HG02885 (cell line): ENCODE measurements at regions not wholly inside any gene's neighbourhood (a gene's known extent, or its start where the extent isn't known, plus 50 kb on each side); places are given as distances from the start of the nearest gene placed in this dataset.

Experiments used
- ATAC-seq: cut with Tn5 transposase; IDR thresholded peaks from one replicate; pipeline ENCODE4 v1.9.1; 2021; ENCODE audit warnings: mild to moderate bottlenecking; ENCODE audit not compliant: unreplicated experiment, poor library complexity

DNA sequence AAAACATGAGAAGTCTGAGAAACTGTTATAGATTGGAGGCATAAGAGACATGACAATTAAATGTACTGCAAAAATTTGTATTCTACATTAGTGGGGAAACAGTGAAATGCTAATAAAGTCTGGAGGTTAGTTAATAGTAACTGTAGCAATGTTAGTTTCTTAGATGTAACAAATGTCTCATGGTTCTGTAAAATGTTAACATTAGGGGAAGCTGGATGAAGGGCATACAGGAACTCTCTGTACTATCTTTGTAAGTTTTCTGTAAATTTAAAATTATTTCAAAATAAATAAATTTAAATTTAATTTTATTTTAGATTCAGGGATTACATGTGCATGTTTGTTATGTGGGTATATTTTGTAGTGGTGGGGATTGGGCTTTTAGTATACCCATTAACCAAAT lies 70.0 kb upstream of the IRX6 start:
- ATAC-seq, result no peak

DNA sequence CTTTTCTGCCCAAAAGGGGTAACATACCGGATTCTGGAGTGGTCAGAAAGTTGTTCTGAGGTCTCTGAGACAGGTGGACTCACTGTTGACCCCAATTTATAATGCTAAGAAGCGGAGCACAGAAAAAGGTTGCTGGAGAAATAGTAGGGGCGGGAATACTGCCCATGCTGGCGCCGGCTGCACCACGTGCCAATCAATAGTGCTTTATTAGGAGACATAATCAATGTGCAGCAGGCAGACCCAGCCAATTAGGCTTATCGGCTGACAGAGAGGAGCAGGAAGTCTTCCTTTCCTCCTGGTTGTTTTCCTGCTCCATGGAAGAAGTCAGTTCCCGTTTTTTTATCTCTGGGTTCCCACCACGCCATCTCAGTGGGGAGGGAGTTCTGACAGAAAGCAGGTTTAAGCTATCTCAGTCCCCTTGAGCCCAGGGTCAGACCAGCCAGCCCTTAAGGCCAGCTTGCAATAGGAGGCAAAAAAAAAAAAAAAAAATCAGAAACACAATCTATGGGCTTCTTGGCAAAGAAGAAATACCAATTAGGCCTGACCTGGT lies 68.2 kb upstream of the IRX6 start:
- ATAC-seq, result no peak

DNA sequence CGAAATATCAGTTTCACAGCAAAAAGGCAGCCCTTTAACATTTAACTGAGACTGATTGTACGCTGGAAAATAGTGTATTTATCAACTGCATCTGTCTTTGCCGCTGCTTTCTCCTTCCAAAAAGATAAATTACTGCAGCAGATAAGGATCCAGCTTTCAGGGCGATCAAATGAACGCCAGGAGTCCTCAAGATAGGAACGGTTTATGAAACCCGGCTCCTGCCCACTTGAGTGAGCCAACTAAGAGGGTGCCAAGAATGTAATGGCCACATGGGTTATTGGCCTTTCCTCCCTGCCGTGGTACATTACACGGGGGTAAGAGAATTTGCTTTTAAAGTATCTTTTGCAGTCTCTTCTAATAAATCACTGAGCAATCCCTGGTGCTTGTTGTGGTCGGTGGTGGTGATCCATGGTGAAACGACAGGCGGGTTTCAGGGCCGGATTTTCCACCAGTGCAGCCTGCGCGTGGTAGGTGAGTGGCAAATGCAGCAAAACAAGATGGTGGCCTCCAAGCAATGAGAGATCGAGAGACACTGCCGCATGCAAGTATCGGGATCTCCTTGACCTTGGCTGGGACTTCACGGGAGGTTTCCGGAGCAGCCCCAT lies 67.5 kb upstream of the IRX6 start:
- no peak for ATAC-seq

DNA sequence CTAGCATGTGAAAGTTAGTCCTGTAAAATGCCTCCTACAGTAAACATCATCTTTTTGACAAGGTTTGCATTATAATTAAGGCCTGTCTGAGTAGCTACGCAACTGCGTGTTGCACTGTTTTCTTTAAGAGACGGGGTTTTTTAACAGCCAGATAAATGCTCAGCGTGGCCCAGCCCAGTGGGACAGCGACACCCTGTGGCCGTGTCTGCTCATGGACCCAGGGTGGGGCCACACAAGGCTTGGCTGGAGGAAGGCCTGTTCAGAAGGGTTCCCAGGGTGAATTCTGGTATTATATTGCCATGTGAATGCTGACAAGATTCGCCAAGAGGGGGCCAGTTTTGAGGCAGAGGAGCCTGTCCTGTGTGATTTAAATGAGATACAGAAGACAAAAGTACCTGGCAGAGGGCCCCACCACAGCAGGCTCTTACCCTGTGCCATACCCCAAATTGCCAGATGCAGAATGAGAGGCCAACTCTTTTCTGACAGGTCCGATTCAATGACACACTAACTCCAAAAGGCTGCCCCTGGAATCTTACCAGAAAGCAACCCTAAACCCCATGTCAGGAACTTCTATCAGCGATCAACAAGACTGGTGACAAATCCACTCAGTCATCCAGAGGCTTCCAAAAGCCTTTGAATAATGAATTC lies 65.9 kb upstream of the IRX6 start:
- ATAC-seq, result peak; percentile 87

DNA sequence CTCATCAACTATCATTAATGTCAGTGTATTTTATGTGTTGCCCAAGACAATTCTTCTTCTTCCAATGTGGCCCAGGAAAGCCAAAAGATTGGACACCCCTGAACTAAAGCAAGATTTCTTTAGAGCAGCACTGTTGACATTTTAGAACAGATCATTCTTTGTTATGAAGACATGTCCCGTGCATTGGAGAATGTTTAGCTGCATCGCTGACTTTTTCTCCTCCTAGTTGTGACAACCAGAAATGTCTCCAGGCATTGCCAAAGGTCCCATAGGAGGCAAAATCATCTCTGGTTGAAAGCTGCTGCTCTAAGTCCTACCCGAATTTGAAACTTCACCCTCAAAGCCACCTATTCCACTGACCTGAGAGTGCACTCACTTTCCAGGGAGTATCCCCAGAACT lies 62.7 kb upstream of the IRX6 start:
- no peak for ATAC-seq

DNA sequence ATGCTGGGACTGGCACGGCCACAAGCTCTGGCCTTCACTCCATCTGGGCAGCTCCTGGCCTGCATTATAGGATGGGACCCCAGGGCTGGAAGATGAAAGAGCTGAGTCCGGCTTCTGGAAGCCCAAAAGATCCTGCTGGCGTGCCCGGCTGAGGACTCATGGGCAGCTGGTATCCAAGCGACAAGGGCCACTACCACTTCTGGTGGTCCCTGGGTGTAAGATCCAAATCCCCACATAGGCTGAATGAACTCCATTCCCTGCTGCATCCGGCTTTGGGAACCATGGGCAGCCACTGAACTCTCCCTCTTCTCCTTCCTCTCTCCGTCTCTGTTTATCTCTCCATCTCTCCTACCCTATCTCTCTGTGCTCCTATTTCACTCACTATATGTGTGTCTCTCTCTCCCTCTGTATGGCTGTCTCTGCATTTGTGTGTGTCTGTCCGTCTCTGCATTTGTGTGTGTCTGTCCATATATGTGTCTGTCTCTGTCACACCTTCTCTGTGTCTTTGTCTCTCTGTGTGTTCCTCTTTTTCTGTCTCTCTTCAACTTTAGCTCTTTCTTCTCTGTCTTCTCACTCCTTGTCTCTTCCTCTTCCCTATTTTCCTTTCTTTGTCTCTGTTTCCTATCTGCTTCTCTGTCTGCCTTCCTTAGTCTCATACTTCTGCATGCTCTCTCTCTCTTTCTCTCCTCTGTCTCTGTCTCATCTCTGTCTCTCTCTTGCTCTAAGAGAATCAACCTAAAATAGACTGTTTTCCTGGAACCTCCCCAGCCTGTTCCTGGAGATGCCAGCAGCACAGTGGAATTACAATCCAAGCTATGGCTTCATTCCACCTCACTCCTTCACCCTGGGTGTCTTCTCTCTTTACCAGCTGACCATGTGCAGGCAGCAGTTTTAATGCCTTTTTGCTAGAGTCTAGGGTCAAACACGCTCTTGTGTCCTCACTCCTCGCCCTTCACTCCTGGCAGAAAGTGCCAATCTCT lies 60.4 kb upstream of the IRX6 start:
- ATAC-seq, result no peak

DNA sequence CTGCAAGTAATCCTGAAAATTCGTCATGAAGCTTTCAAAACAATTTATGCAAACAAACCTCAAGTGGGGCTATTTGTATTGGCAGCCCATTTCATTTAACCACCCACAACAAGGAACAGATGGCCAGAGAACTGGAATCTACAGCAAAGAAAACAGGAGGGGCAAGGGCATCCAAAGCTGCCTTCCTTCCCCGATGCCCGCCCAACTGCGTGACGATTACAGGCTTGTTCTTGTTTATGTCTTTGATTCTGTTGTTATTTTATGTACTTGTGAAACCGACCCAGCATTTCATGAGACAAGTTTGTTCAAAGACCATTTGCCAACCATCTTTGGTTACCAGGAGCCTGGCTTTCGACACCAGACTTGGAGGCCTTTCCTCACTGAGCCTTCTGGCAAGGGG lies 59.1 kb upstream of the IRX6 start:
- ATAC-seq, result no peak

DNA sequence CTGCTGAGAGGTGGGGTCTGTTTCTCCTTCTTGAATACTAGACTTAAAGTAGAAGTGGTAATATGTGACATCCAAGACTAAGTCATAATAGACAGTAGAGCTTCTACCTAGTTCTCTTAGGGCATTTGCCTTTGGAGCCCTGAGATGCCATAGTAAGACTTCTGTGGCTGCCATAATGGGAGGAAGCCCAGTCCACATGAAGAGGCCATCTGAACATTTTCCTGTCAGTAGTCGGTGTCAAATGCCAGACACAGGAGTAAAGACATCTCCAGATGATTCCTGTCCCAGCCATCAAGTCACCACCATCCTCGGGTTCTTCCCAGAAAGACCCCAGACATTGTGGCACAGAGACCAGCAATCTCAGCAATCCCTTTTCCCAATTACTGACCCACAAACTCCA lies 58.1 kb upstream of the IRX6 start:
- ATAC-seq, result no peak

DNA sequence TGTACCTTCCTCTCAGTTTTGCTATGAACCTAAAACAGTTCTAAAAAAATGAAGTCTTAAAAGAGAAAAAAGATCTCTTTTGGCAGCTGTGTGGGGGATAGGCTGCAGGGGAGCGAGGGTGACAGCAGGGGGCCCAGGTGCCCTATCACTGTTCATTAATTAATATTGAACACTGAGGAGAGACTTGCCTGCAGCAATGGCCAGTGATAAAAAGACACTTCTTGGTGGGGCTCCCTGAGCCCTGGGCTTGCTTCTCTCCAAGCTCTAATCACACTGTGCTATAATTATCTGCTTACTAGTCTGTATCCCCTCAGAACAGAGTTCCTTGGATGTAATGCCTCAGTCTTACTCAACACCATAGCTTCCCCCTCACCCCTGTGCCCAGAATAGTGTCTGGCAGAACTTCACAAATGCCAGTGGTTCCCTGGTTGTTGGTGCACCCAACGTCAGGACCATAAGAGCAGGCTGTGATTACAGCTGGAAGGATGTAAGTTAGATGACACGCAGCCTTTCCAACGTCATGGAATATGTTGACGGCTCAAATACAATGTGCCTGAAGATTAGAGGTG lies 52.0 kb upstream of the IRX6 start:
- no peak for ATAC-seq

DNA sequence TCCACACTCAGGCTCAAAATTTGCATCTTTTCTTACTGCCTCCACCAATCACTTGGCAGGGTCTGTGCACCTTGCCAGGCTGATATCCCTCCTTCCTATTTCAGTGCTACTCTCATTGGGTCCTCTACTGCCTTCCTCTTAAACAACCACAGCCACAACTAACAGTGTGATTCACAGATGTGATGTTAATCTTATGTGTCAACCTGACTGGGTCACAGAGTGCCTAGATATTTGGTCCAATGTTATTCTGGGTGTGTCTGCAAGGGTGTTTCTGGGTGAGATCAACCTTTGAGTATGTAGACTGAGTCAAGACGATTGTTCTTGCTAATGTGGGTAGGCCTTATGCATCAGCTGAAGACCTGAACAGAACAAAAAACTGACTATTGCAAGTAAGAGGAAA lies 51.3 kb upstream of the IRX6 start:
- no peak for ATAC-seq

DNA sequence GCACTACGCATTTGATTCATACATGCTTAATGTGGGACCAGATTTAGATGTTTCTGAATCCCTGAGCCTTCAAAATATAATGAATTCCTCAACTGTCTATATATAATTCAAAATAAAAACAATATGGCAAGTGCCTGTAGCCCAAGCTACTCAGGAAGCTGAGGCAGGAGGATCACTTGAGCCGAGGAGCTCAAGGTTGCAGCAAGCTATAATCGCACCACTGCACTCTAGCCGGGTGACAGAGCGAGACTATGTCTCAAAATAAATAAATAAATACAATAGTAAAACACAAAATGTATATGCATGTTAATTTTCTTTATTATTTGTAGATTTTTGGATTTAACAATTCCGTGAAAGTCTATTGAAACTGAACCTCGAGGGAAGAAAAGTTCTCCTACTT lies 50.6 kb upstream of the IRX6 start:
- no peak for ATAC-seq

DNA sequence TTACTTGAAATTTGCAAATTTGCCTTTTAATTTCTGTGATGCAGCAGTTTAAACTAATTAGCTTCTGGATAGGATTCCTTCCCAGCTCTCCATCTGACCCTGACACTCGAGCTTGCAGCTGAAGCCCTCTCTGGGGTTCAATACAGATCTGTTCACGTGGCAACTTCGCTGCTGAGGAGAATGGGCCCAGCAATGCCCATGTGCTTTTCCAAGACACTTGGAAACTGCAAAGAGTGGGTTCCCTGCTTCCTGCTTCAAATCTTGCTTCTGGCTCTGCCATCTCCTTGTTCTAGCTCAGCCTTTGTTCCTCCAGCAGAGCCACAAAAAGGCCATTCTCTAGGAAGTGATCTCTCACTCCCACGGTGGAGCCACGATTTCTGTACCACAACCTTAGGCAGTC lies 50.0 kb upstream of the IRX6 start:
- no peak for ATAC-seq
